Stimulated activated CD8-positive, alpha-beta memory T cell treated with anti-CD3 and anti-CD28 coated beads, Interleukin-4, amount 100 ng/mL, for 24 hours (primary cell): ENCODE measurements at regions not wholly inside any gene's neighbourhood (a gene's known extent, or its start where the extent isn't known, plus 50 kb on each side); places are given as distances from the start of the nearest gene placed in this dataset.
A peak's percentile ranks its signal among the peaks of the same experiment; 100 is the strongest.

Experiments
- DNase-seq: peaks from one replicate; pipeline ENCODE4 v3.0.0-alpha.2; 2020; ENCODE audit warnings: low read depth

- no peak for DNase-seq
These were observed 500.9 kb upstream of the ZMIZ1 start for GRCh38 chr10:78567680-78568455.

GRCh38 chr10:78568620-78569019, 500.1 kb upstream of the ZMIZ1 start:
- DNase-seq = no peak

DNA sequence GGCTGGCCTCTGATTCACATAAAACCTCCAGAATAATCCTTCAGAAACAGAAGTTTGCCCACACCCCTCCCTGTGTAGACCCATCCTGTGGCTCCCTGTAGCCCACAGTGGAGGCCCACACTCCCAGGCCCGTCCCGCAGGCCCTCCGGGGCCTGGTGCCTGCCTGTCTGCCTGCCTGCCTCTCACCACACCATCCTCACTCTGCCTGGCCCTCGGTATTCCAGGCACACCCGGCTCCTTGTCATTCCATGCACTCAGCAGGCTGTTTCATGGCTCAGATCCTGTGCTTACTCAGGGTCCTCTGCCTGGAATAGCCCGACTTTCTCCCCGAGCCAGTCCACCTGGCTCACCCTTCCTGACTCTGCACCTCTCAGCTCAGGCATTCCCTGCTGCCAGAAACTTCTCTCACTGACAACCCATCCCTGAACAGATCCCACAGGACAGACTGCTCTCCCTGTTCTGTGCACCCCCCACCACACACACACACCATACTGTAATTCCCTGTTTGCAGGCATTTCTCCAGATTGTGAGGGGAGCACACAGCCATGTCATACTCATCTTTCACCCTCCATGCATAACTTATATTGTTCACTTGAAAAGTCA, 498.0 kb upstream of the ZMIZ1 start:
- no peak for DNase-seq

- DNase-seq = no peak
These were observed 497.5 kb upstream of the ZMIZ1 start for GRCh38 chr10:78571286-78571685.

DNA sequence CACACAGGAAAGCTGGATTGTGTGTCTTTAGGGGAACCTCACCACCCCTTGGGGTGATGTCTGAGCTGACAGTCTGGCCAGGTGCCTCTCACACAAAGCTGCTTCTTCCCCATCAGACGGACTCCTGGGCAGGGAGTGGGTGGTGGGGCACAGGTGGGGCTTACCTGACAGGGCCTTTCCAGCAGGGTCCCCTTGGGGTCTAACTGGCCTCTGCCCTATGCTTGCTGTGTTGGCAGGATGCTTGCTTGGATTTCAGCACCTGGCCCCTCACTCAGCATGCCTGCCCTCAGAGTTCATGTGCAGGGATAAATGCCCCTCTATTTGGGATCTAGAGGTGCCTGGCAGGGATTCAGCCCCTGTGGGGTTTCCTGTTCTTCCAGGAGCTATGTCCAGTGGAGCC, 496.9 kb upstream of the ZMIZ1 start:
- DNase-seq = no peak

DNA sequence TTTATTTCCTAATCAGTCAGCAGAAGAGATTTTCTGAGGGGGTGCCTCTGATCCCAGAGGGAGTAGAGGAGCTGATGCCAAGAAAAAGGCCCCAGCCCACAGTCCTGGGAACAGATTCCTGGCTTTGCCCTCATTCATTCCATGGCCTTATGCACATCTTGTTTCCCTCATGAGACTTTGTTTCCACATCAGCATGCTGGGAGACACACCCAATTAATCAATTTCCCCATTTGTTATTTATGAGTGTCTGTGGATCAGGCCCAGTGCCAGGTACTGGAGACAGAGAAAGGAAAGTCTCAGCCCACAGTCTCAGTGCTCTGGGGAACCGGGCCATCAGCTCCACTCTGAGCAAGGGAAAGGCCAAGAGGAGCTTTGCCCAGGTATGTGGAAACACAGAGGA, 496.2 kb upstream of the ZMIZ1 start:
- no peak for DNase-seq

DNA sequence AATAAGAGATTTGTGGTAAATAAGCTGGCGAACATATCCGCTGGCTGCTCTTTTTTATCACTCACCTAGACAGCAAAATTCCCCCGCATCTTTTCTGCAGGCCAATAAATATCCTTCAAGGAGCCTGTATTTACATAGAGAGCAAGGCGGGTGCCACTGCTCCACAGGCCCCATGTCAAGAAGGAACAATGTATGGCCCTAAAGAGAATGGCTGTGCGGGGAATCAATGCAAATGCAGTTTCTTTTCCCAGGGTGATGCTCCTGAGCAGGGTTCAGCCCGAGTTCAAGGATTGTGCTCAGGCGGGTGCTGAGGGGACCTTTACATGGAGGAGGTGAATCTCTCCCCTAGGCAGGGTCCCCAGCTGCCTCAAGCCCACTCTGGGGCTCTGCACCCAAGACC, 494.2 kb upstream of the ZMIZ1 start:
- no peak for DNase-seq

GRCh38 chr10:78575400-78575799, 493.4 kb upstream of the ZMIZ1 start:
- DNase-seq = no peak

GRCh38 chr10:78576276-78576675, 492.5 kb upstream of the ZMIZ1 start:
- DNase-seq = no peak

GRCh38 chr10:78577712-78578111, 491.1 kb upstream of the ZMIZ1 start:
- DNase-seq = no peak

DNA sequence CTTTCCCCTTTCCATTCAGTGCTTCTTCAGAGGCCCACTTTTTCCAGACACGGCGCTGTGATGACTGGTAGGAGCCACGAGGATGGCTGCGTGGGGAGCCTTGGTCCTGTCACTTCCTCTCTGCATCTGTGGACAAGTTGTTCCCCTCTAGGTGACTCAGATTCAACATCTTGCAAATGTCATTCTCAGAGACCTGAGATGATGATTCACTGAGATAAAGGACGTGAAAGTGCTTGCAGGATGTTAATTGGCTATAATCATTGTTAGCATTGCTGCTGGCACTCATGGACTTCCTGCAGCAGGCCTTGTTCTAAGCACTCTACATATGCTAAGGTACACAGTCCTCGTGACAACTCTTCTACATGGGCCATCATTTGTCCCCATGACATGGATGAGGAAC, 489.8 kb upstream of the ZMIZ1 start:
- DNase-seq = peak; percentile 22

GRCh38 chr10:78579576-78579975, 489.2 kb upstream of the ZMIZ1 start:
- no peak for DNase-seq

- no peak for DNase-seq
These were observed 488.8 kb upstream of the ZMIZ1 start for GRCh38 chr10:78579995-78580394.

DNA sequence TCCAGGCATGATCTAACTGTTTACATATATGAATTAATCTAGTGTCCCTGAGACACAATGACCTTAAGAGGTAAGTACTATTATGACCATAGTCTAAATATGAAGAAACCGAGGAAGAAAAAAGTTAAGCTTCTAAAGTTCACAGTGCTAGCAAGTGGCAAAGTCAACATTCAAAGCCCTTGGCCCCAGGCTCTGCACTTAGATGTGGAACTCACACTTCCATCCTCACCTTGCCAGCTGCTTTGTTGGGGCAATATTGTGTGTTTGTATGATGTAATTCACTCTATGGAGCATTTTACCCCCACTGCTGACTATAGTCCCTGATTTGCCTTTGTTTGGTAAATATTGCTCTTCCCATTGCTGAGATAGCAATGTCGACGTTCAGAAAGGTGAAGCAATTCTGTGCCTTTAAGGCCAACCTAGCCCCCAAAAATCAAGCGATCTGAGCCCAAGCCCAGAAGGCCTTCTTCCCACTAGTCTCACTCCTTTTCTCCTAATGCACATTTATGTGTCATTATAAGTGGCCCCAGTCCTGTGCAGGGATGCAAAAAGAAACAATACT, 487.6 kb upstream of the ZMIZ1 start:
- no peak for DNase-seq

GRCh38 chr10:78582540-78582939, 486.2 kb upstream of the ZMIZ1 start:
- DNase-seq = no peak

GRCh38 chr10:78584266-78584665, 484.5 kb upstream of the ZMIZ1 start:
- DNase-seq = no peak

DNA sequence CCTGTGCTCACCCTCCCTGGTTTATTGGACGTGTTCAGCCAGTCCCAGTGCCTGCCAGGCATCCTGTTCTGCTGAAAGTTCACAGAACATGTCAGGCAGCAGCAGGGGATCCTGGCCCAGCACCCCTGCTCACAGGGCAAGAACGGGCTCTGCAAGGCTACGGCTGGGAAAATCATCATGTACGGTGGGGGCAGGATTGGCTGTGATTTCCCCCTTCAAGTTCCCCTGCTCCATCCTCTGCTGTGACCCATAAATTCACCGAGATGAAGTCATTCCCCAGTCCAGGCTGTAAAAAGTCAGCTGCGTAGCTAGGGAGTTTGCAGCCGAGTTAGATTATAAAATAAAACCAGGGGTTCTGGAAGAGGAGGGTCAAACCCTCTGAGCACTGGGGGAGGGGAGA, 484.1 kb upstream of the ZMIZ1 start:
- DNase-seq = no peak

DNA sequence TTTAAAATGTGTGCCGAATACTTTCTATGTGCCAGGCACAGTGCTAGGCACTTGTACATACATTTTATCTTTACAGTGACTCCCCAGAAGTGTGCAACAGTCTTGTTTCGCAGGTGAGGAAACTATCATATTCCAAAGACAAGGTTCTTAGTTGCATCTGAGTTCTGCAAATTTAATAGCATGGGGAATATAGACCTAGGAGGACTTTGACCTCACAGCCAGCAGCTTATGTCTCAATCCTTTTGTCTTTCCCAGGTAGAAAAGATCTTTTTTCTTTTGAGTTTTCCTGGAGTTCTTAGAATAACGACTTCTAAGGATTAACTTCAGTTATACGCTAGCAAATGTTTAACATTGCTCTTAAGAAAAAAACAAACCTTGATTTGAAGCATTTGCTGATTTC, 482.8 kb upstream of the ZMIZ1 start:
- DNase-seq = no peak

DNA sequence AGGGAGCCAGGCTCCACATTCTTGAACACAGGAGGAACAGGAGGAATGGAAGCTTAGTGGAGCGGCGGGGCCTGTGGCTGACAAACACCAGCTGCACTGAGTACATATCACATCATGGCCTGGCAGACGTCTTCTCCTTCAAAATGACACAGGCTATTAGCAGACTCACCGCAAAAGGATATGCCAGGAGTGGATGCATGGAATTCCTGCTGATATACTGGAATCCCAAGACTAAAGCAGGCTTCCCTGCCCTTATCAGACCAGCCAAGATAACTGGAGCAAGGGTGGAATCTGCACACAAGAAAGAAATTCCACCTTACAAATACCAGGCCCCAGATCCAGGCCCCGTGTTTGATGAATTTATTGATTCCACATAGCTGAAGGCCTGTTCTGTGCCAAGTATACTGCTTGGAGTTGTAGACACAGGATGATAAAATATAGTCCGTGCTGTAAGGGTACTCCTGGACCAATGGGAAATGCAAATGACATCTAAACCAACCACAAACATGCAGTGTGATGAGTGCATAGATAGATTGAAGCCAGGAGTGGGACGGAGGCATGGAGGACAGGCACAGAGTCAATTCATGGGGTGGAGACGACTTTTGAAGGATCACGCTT, 480.5 kb upstream of the ZMIZ1 start:
- no peak for DNase-seq

DNA sequence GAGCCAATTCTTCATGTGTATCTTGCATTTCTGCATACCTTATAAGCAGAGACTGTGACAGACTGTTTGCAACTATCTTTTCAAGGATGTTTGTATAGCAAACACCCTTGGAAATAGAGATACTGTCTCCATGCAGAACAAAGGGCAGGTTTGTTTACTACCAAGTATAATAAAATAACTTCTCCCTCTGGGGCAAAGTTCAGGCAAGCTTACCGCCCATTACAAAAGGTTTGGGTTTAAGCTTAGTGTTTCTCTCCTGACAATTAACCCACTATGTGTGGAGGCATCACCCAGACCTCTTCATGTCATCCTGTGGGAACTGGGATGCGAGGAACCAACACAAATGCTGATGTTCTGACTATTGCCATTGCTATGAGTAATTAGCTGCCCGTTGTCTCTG, 479.1 kb upstream of the ZMIZ1 start:
- no peak for DNase-seq

DNA sequence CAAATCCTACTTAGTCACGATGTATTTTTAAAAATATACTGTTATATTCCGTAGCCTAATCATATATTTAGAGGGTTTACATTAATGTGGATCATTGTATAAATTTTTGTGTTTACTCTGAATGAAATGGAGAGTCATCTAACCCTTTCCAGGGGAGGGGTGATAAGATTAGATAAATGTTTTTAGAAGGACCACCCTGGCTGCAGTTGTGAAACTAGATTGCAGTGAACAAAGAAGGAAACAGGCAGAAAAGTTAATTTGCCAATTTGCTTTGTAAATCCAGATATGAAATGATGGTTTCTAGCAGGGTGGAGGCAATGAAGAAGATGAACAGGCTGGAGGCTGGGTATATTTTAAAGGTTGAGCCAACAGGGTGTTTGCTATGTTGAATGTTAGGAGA, 477.7 kb upstream of the ZMIZ1 start:
- no peak for DNase-seq

DNA sequence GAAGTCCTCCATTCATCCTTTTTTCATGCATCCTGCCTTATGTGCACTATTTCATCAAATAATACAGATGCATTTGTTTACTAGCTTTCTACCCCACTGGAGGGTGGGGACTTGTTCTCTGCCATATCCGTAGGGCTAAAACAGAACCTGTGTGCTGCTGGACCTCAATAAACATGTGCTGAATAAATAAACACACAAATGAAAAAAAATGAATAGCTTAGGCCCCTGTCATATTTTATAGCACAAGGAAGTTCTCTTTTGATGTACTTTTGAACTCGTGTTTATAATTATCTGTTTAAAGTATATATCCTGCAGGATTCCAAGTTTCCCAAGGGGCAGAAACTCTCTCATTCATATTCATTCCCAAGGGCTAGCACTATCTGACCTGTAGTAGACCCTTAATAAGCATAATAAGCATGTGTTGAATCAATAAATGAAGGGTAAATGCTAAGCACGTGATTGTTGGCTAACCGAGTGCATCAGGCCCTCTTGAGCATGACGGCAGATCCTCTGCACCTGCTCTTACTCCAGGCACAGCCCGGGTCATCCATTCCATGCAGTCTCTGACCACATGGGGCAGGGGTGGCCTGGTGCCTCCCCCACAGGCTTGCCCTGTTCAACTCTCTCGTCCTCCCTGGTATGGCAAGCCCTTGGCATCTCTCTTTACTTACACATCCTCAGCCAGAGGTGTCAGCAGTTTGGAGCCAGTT, 474.1 kb upstream of the ZMIZ1 start:
- DNase-seq = no peak

GRCh38 chr10:78595269-78595619, 473.5 kb upstream of the ZMIZ1 start:
- no peak for DNase-seq
